GM12878 (cell line): ENCODE measurements at regions not wholly inside any gene's neighbourhood (a gene's known extent, or its start where the extent isn't known, plus 50 kb on each side); places are given as distances from the start of the nearest gene placed in this dataset. TPM values are rescaled to one million over a fixed set of nuclear protein-coding genes. Genes with fewer than 3 reads are reported as not detected.

Source experiments
- ATAC-seq: fragments of 200-7000 bp; cut with Tn5 transposase; 3 replicates; pipeline ENCODE4 v1.9.1; 2020; ENCODE audit warnings: mild to moderate bottlenecking, moderate library complexity
- BruUV-seq: library from RNA; stranded (reverse); fragments of 400-500 nt; replicated peaks from 2 replicates; lab custom pipeline; 2021; lab: Mats Ljungman, UMichigan
- CTCF ChIA-PET: fragments of 300-600 bp; sonication (Branson Sonifier 250); formaldehyde crosslinking; extraction: SDS; loops from one replicate; lab custom pipeline; 2021; ENCODE audit warnings: inconsistent platforms; lab: Yijun Ruan, JAX
- POLR2A ChIA-PET: fragments of 350-600 bp; formaldehyde crosslinking; extraction: SDS; loops from one replicate; lab custom pipeline; 2021; ENCODE audit warnings: inconsistent platforms; lab: Charles Lee
- RAD21 ChIA-PET: fragments of 300-600 bp; sonication (Branson Sonifier 250); formaldehyde crosslinking; loops from one replicate; lab custom pipeline; 2023; ENCODE audit warnings: antibody characterized with exemption; ENCODE audit not compliant: unreplicated experiment; lab: Charles Lee
- SMC1A ChIA-PET: fragments of 300-600 bp; sonication (Branson Sonifier 250); formaldehyde crosslinking; loops from one replicate; lab custom pipeline; 2023; ENCODE audit not compliant: unreplicated experiment, uncharacterized antibody; lab: Charles Lee
- DNase-seq: peaks from one replicate; pipeline ENCODE4 v3.0.0-alpha.2; 2011; ENCODE audit warnings: low read depth, low spot score
- FAIRE-seq: peaks from 3 replicates; lab custom pipeline; 2011; peaks lifted over from hg19 to GRCh38; lab: Jason Lieb, UNC
- H2AFZ ChIP-seq: 2 replicates; pipeline ENCODE4 v1.6.0; 2011; ENCODE audit warnings: low read depth, low read length, control low read depth; ENCODE audit not compliant: control insufficient read depth
- H3K27ac ChIP-seq: 2 replicates; pipeline ENCODE4 v1.5.1; 2011; ENCODE audit warnings: control low read depth; ENCODE audit not compliant: control insufficient read depth, insufficient read depth
- H3K27me3 ChIP-seq, 2 experiments: replicated peaks in 1 of 2; 2 replicates each; pipeline versions ENCODE4 v1.6.0 to v1.6.1; 2011; ENCODE audit warnings: low read length in 1 of 2; ENCODE audit not compliant: control insufficient read depth in 2 of 2, insufficient read depth in 2 of 2
- H3K36me3 ChIP-seq, 2 experiments: 2 replicates each; pipeline ENCODE4 v1.5.1; 2011; ENCODE audit warnings: low read length in 1 of 2; ENCODE audit not compliant: control insufficient read depth in 2 of 2, insufficient read depth in 2 of 2
- H3K4me1 ChIP-seq: 2 replicates; pipeline ENCODE4 v1.6.1; 2011; ENCODE audit warnings: mild to moderate bottlenecking, low read length, moderate library complexity, mixed read lengths; ENCODE audit not compliant: control insufficient read depth, insufficient read depth
- H3K4me2 ChIP-seq: 2 replicates; pipeline ENCODE4 v1.6.0; 2011; ENCODE audit warnings: control low read depth; ENCODE audit not compliant: control insufficient read depth, insufficient read depth
- H3K4me3 ChIP-seq: fragments of 200-600 bp; sonication (generic); 2 replicates; pipeline ENCODE4 v1.5.1; 2016
- H3K79me2 ChIP-seq: 2 replicates; pipeline ENCODE4 v1.6.0; 2011; ENCODE audit warnings: low read length; ENCODE audit not compliant: control insufficient read depth, insufficient read depth
- H3K9ac ChIP-seq: 2 replicates; pipeline ENCODE4 v1.8.0; 2011; ENCODE audit warnings: low read length, control low read depth, mixed read lengths; ENCODE audit not compliant: control insufficient read depth, insufficient read depth
- H3K9me3 ChIP-seq: replicated peaks from 3 replicates; pipeline ENCODE4 v1.5.1; 2011; ENCODE audit warnings: mild to moderate bottlenecking, low read length; ENCODE audit not compliant: control insufficient read depth, insufficient read depth
- H4K20me1 ChIP-seq: 2 replicates; pipeline ENCODE4 v1.6.0; 2011; ENCODE audit not compliant: control insufficient read depth, insufficient read depth
- STAT3 ChIP-seq: IDR thresholded peaks from 2 replicates; pipeline ENCODE4 v1.6.1; 2011; ENCODE audit warnings: low read depth, low read length, improper control_type of control experiment
- WGBS: methylation state at CpG from one replicate; pipeline ENCODE4 v1.1.6; 2016; ENCODE audit warnings: low lambda C conversion rate; ENCODE audit not compliant: insufficient replicate concordance, insufficient coverage; ENCODE audit errors: missing lambda C conversion rate; 5-methylcytosine and 5-hydroxymethylcytosine counted together
- in situ Hi-C: fragments of 300-500 bp; cut with MboI; formaldehyde crosslinking; loops from 9 replicates; pipeline ENCODE4 v1.14.3; 2018; ENCODE audit warnings: mixed read lengths
- intact Hi-C: fragments of 100-400 bp; cut with micrococcal nuclease; formaldehyde crosslinking; loops from one replicate; pipeline ENCODE4 v1.14.2; 2022; ENCODE audit not compliant: unreplicated experiment
- small RNA-seq: library from RNA; depleted of rRNA; stranded (forward); fragments of <200 nt; gene quantifications from one replicate; pipeline ENCODE3, GENCODE V24; 2014

DNA sequence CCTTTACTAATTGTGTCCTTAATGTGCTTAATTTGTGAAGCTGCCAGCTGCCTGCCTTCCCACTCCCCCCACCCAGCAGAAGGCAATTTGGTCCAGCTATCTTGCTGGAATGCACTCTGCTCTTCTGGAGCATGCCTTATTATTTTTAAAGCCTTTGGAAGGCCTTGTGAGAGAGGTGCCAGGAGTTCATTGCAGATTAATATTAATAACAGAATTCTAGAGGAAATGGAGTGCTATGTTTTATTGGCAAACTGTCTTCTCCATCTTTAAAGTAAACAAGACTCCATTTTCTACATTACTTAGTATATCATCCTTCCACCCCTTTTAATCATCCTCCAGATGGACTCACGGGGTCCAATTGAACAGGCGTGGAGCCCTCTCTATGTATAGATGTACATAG, 50.8 kb upstream of the ZNF32 start:
- CTCF ChIA-PET, result interaction anchor here (1.6 kb wide), 1 partner anchor 10 kb away, joined by 5 read pairs; no protein-coding TSS in a partner anchor
- RAD21 ChIA-PET, result no interaction called here
- SMC1A ChIA-PET, result no interaction called here

More for the DNA sequence above, 50.8 kb upstream of the ZNF32 start:
- H3K27me3 ChIP-seq, result no peaks in the 10 kb centered on the region
- no peak for FAIRE-seq
- POLR2A ChIA-PET, result no interaction called here
- no peak for TF ChIP-seq STAT3
- TF ChIP-seq, all 136 proteins: peak for 0
- Histone ChIP-seq H3K79me2 (no peaks in the 10 kb centered on the region), H4K20me1 (no peaks in the 10 kb centered on the region), H3K4me3 (no peak overlapping the region), H3K4me2 (no peak overlapping the region), H3K9me3 (no peaks in the 10 kb centered on the region), H2AFZ (no peak overlapping the region), H3K9ac (no peak overlapping the region), H3K27ac (no peak overlapping the region), H3K4me1 (no peaks in the 10 kb centered on the region), H3K36me3 (no peaks in the 10 kb centered on the region)
- WGBS, result 0% methylated on average over 2 of the region's 2 CpGs
- DNase-seq (no peak), ATAC-seq (no peak)
- in situ Hi-C loops (no loop called here), intact Hi-C loops (loop anchor here (10.0 kb wide), 1 partner anchor 145 kb away; no protein-coding TSS in a partner anchor)
- no TSS peak for BruUV-seq

Small RNAs in the stretch of these regions (small RNA-seq; reads per million reads assigned to genes)
- not detected for gene UQCRHP3
